Fibroblast of lung (primary cell): ENCODE measurements at regions not wholly inside any gene's neighbourhood (a gene's known extent, or its start where the extent isn't known, plus 50 kb on each side); places are given as distances from the start of the nearest gene placed in this dataset.

Source experiments
- DNase-seq, 2 donors: peaks; one replicate each; pipeline versions ENCODE4 v3.0.0 to v3.0.0-alpha.2; 2010; ENCODE audit warnings: low read depth in 2 of 2
- H2AFZ ChIP-seq: 2 replicates; pipeline ENCODE4 v1.5.1; 2012; ENCODE audit warnings: low read length, control low read depth, inconsistent platforms
- H3K27ac ChIP-seq: 2 replicates; pipeline ENCODE4 v1.5.1; 2011; ENCODE audit warnings: low read length, control low read depth; ENCODE audit not compliant: insufficient read depth
- H3K27me3 ChIP-seq: 2 replicates; pipeline ENCODE4 v1.5.1; 2011; ENCODE audit warnings: mild to moderate bottlenecking, low read length; ENCODE audit not compliant: control insufficient read depth, insufficient read depth
- H3K36me3 ChIP-seq: 2 replicates; pipeline ENCODE4 v1.5.1; 2011; ENCODE audit warnings: low read length; ENCODE audit not compliant: control insufficient read depth, insufficient read depth
- H3K4me1 ChIP-seq: 2 replicates; pipeline ENCODE4 v1.5.1; 2011; ENCODE audit warnings: low read length; ENCODE audit not compliant: control insufficient read depth, insufficient read depth; ENCODE audit errors: extremely low read depth
- H3K4me2 ChIP-seq: 2 replicates; pipeline ENCODE4 v1.5.1; 2011; ENCODE audit warnings: low read length, control low read depth; ENCODE audit not compliant: insufficient read depth; ENCODE audit errors: extremely low read depth
- H3K4me3 ChIP-seq, 4 experiments: fragments of 200-600 bp in 1 of 4; sonication (generic) in 1 of 4; replicated peaks in 1 of 4; 2 replicates each; pipeline ENCODE4 v1.5.1; 2011 to 2016; ENCODE audit warnings: low read length in 4 of 4, low read depth in 3 of 4, mild to moderate bottlenecking in 3 of 4, control low read depth in 2 of 4, inconsistent platforms in 1 of 4, mixed read lengths in 1 of 4; ENCODE audit not compliant: insufficient read depth in 1 of 4; ENCODE audit errors: control extremely low read depth in 1 of 4
- H3K79me2 ChIP-seq: 2 replicates; pipeline ENCODE4 v1.5.1; 2012; ENCODE audit warnings: mild to moderate bottlenecking, low read length, inconsistent platforms; ENCODE audit not compliant: control insufficient read depth, insufficient read depth
- H3K9ac ChIP-seq: 2 replicates; pipeline ENCODE4 v1.5.1; 2011; ENCODE audit warnings: mild to moderate bottlenecking, low read length, control low read depth; ENCODE audit not compliant: insufficient read depth
- H3K9me3 ChIP-seq: 2 replicates; pipeline ENCODE4 v1.5.1; 2012; ENCODE audit warnings: low read depth, low read length; ENCODE audit not compliant: control insufficient read depth, insufficient read depth
- H4K20me1 ChIP-seq: 2 replicates; pipeline ENCODE4 v1.5.1; 2011; ENCODE audit warnings: low read length; ENCODE audit not compliant: control insufficient read depth, insufficient read depth; ENCODE audit errors: extremely low read depth
- CTCF ChIP-seq, 2 donors: IDR thresholded peaks in 1 of 2; conservative IDR thresholded peaks in 1 of 2; 1 replicate in 1 of 2; 2 replicates in 1 of 2; pipeline ENCODE4 v1.5.1; 2011 to 2012; ENCODE audit warnings: low read length in 2 of 2, control low read depth in 1 of 2, inconsistent platforms in 1 of 2, low read depth in 1 of 2, mild to moderate bottlenecking in 1 of 2
- EZH2 ChIP-seq: IDR thresholded peaks from 2 replicates; pipeline ENCODE4 v1.5.1; 2012; ENCODE audit warnings: low read length, control low read depth, mild to moderate bottlenecking; ENCODE audit errors: missing control alignments

GRCh38 chr4:60953826-60954225, 246.3 kb upstream of the ADGRL3 start:
- H3K4me1 ChIP-seq: no peaks in the 10 kb centered on the region
- H3K27ac ChIP-seq: no peak overlapping the region
- no peak overlapping the region for H3K9ac ChIP-seq
- DNase-seq: no peak
- no peak overlapping the region for H3K4me2 ChIP-seq
- no peaks in the 10 kb centered on the region for H3K36me3 ChIP-seq
- H3K79me2 ChIP-seq: no peaks in the 10 kb centered on the region
- no peaks in the 10 kb centered on the region for H3K9me3 ChIP-seq
- no peaks in the 10 kb centered on the region for H3K27me3 ChIP-seq
- H4K20me1 ChIP-seq: no peaks in the 10 kb centered on the region
- H2AFZ ChIP-seq: no peak overlapping the region
- no peak overlapping the region for H3K4me3 ChIP-seq
- TF ChIP-seq EZH2 (no peak), CTCF (conservative IDR thresholded peaks at IDR 0.05 in 1 of 2, IDR thresholded peaks at IDR 0.05 in 1 of 2; ENCODE audit: low read depth in 1 of 2, low read length in 2 of 2) (no peak)

GRCh38 chr4:60962286-60962685, 237.8 kb upstream of the ADGRL3 start:
- Histone ChIP-seq H3K9me3 (no peaks in the 10 kb centered on the region), H3K79me2 (no peaks in the 10 kb centered on the region), H4K20me1 (no peaks in the 10 kb centered on the region), H3K36me3 (no peaks in the 10 kb centered on the region), H3K27ac (no peak overlapping the region), H3K4me1 (no peaks in the 10 kb centered on the region), H3K4me2 (no peak overlapping the region), H3K4me3 (no peak overlapping the region), H3K27me3 (no peaks in the 10 kb centered on the region), H2AFZ (no peak overlapping the region), H3K9ac (no peak overlapping the region)
- peak in 1 of 2 donors; percentile 9 for DNase-seq
- TF ChIP-seq CTCF (conservative IDR thresholded peaks at IDR 0.05 in 1 of 2, IDR thresholded peaks at IDR 0.05 in 1 of 2; ENCODE audit: low read depth in 1 of 2, low read length in 2 of 2) (peak in 1 of 2 donors; percentile 33), EZH2 (no peak)

GRCh38 chr4:60981534-60981933, 218.6 kb upstream of the ADGRL3 start:
- no peaks in the 10 kb centered on the region for H3K79me2 ChIP-seq
- no peak overlapping the region for H3K4me2 ChIP-seq
- no peak overlapping the region for H2AFZ ChIP-seq
- no peaks in the 10 kb centered on the region for H3K9me3 ChIP-seq
- no peaks in the 10 kb centered on the region for H3K4me1 ChIP-seq
- H3K9ac ChIP-seq: no peak overlapping the region
- TF ChIP-seq CTCF (conservative IDR thresholded peaks at IDR 0.05 in 1 of 2, IDR thresholded peaks at IDR 0.05 in 1 of 2; ENCODE audit: low read depth in 1 of 2, low read length in 2 of 2) (no peak), EZH2 (no peak)
- no peak overlapping the region for H3K27ac ChIP-seq
- no peaks in the 10 kb centered on the region for H3K27me3 ChIP-seq
- H4K20me1 ChIP-seq: no peaks in the 10 kb centered on the region
- DNase-seq: no peak
- H3K4me3 ChIP-seq: no peak overlapping the region
- no peaks in the 10 kb centered on the region for H3K36me3 ChIP-seq
